ENCODE measurements at regions not wholly inside any gene's neighbourhood (a gene's known extent, or its start where the extent isn't known, plus 50 kb on each side); places are given as distances from the start of the nearest gene placed in this dataset.
A peak's percentile ranks its signal among the peaks of the same experiment; 100 is the strongest.

- Mint-ChIP-seq H3K4me1 (ENCODE audit: low read depth) (no peaks in the 10 kb centered on the region), H3K9me3 (no peaks in the 10 kb centered on the region), H3K36me3 (ENCODE audit: low read depth) (no peaks in the 10 kb centered on the region), H3K27me3 (ENCODE audit: low read depth) (peaks cover 2% of the 10 kb centered on the region), H3K4me3 (no peak overlapping the region), H3K27ac (no peak overlapping the region)
- intact Hi-C loops (cut with micrococcal nuclease), result no loop called here
- CTCF ChIA-PET, result no interaction called here
- no peak for DNase-seq
Measured at GRCh38 chr2:16559278-16560067, 106.2 kb downstream of the CYRIA start.

DNA sequence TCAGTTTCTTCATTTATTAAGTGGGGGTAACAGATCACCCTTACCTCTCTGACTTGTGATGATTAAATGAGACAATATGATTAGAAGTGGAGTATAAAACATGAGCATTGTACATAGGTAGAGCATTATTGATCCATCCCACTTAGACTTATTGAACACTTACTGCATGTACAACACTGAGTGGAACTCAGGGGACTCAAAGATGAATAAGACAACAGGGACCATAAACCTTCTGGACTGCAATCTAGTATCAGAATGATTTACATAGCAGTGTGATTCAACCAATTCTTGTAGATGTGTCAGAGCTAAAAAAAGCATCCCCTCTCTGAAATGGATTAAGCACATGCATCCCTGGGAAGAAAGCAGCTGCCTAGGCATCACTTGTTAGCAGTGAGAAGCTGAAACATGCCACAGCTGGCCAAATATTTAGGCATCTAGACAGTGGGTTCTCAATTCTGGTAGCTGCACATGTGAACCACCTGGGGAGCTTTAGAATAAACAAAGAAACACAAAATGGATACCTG, 111.5 kb downstream of the CYRIA start:
- Mint-ChIP-seq H3K27me3 (ENCODE audit: low read depth) (peaks cover 3% of the 10 kb centered on the region), H3K36me3 (ENCODE audit: low read depth) (no peaks in the 10 kb centered on the region), H3K9me3 (no peaks in the 10 kb centered on the region), H3K4me3 (no peak overlapping the region), H3K4me1 (ENCODE audit: low read depth) (no peaks in the 10 kb centered on the region), H3K27ac (no peak overlapping the region)
- DNase-seq, result no peak
- intact Hi-C loops (cut with micrococcal nuclease), result no loop called here
- CTCF ChIA-PET, result interaction anchor here (0.7 to 3.0 kb wide), 4 partner anchors 37 to 203 kb away, joined by 3 to 13 read pairs (median 4); no protein-coding TSS in a partner anchor

- CTCF ChIA-PET, result interaction anchor here (3.0 kb wide), 1 partner anchor 55 kb away, joined by 13 read pairs; no protein-coding TSS in a partner anchor
Measured at GRCh38 chr2:16553226-16553625, 112.4 kb downstream of the CYRIA start.

DNA sequence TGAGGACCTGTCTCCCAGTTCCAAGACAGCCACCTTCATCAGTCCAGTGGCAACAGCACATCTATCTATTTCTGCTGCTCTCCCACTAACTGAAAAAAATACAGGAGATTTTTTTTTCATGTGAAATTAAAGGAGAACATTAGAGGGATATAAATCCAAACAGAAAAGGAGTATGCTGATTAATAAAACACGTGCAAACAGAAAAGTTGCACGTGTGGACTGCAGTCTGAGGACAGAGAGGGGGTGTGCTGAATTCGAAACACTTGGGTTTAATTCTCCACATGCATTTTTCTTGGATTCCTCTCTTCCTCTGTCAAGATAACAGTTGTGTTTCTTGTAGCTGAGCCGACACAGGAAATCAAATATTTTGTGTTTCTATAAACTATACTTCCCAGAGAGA, 113.4 kb downstream of the CYRIA start:
- Mint-ChIP-seq H3K4me1 (ENCODE audit: low read depth) (no peaks in the 10 kb centered on the region), H3K36me3 (ENCODE audit: low read depth) (no peaks in the 10 kb centered on the region), H3K27me3 (ENCODE audit: low read depth) (peaks cover 3% of the 10 kb centered on the region), H3K9me3 (no peaks in the 10 kb centered on the region), H3K4me3 (no peak overlapping the region), H3K27ac (no peak overlapping the region)
- CTCF ChIA-PET, result interaction anchor here (0.7 to 3.0 kb wide), 2 partner anchors 56 to 57 kb away, joined by 3 to 13 read pairs; no protein-coding TSS in a partner anchor
- no peak for DNase-seq
- intact Hi-C loops (cut with micrococcal nuclease), result loop anchor here (2.0 kb wide), 1 partner anchor 205 kb away; no protein-coding TSS in a partner anchor

More at GRCh38 chr2:16553226-16553625, 112.4 kb downstream of the CYRIA start:
- Mint-ChIP-seq H3K9me3 (no peaks in the 10 kb centered on the region), H3K4me3 (no peak overlapping the region), H3K36me3 (ENCODE audit: low read depth) (no peaks in the 10 kb centered on the region), H3K27me3 (ENCODE audit: low read depth) (peaks cover 3% of the 10 kb centered on the region), H3K4me1 (ENCODE audit: low read depth) (no peaks in the 10 kb centered on the region), H3K27ac (no peak overlapping the region)
- DNase-seq, result peak; percentile 31
- intact Hi-C loops (cut with micrococcal nuclease), result loop anchor here (1.0 to 2.0 kb wide), 2 partner anchors 56 to 204 kb away; no protein-coding TSS in a partner anchor

DNA sequence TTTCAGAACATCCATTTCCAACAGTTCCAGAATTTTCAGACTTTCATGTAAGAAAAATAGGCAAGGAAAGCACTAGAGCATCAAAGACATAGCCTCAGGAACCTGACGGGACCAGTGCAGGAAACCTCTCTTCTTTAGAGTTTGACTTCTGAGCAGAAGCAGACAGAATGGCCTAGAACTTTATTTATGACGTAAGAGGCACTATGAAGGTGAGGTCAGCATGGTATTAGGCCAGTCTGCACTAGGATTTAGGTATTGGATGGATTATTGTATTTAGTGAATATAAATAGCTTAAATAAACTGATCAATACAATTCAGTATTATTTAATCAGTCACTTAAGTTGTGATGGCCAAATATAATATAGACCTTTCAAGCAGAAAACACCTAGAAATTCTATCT, 117.6 kb downstream of the CYRIA start:
- H3K9me3 Mint-ChIP-seq, result no peaks in the 10 kb centered on the region
- no peak for DNase-seq
- no peak overlapping the region for H3K4me3 Mint-ChIP-seq
- CTCF ChIA-PET, result interaction anchor here (0.9 kb wide), 1 partner anchor 39 kb away, joined by 4 read pairs; no protein-coding TSS in a partner anchor
- H3K27ac Mint-ChIP-seq, result no peak overlapping the region
- no peaks in the 10 kb centered on the region for H3K36me3 Mint-ChIP-seq (ENCODE audit: low read depth)
- no peaks in the 10 kb centered on the region for H3K4me1 Mint-ChIP-seq (ENCODE audit: low read depth)
- peaks cover 6% of the 10 kb centered on the region for H3K27me3 Mint-ChIP-seq (ENCODE audit: low read depth)
- intact Hi-C loops (cut with micrococcal nuclease), result no loop called here

DNA sequence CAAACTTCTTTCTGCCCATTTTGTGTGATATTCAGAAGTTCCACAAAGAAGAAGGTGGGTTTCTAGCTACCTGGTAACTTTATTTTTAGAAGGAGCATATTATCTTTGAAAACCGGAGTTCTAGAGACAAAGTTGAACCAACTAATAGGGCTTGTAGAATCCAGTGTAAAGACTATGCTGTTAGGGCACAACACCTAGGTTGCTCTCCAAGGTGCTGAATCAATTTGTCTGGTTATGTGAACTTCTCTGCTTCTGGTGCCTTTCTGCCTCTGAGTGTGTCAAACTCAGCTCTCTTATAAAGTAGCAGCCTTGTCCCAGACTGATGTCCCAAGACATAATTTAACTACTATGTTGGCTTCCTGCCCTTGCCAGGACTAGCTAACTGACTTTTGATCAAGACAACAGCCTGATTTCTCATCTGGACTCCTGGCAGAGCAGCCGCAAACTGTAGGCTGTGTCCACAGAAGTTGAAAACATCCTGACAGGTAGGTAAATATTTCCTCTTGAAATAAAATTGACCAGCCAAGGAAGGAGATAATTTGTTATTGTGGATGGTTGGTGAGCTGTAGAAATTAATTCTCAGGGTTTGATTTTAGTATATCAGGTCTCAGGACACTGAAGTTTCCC, 119.4 kb downstream of the CYRIA start:
- Mint-ChIP-seq H3K27ac (no peak overlapping the region), H3K9me3 (no peaks in the 10 kb centered on the region), H3K36me3 (ENCODE audit: low read depth) (no peaks in the 10 kb centered on the region), H3K4me1 (ENCODE audit: low read depth) (no peaks in the 10 kb centered on the region), H3K27me3 (ENCODE audit: low read depth) (peaks cover 5% of the 10 kb centered on the region), H3K4me3 (no peak overlapping the region)
- intact Hi-C loops (cut with micrococcal nuclease), result no loop called here
- DNase-seq, result peak; percentile 16
- CTCF ChIA-PET, result no interaction called here

- Mint-ChIP-seq H3K36me3 (ENCODE audit: low read depth) (no peaks in the 10 kb centered on the region), H3K27me3 (ENCODE audit: low read depth) (peaks cover 12% of the 10 kb centered on the region), H3K27ac (no peak overlapping the region), H3K9me3 (no peaks in the 10 kb centered on the region), H3K4me1 (ENCODE audit: low read depth) (no peaks in the 10 kb centered on the region), H3K4me3 (no peak overlapping the region)
- CTCF ChIA-PET, result interaction anchor here (0.7 to 1.1 kb wide), 3 partner anchors 13 to 276 kb away, joined by 3 read pairs; no protein-coding TSS in a partner anchor
- intact Hi-C loops (cut with micrococcal nuclease), result no loop called here
- no peak for DNase-seq
Measured at GRCh38 chr2:16538707-16539106, 126.9 kb downstream of the CYRIA start.

- H3K9me3 Mint-ChIP-seq, result no peaks in the 10 kb centered on the region
- no peak for DNase-seq
- H3K27ac Mint-ChIP-seq, result no peak overlapping the region
- no peak overlapping the region for H3K4me3 Mint-ChIP-seq
- H3K36me3 Mint-ChIP-seq (ENCODE audit: low read depth), result no peaks in the 10 kb centered on the region
- no peaks in the 10 kb centered on the region for H3K4me1 Mint-ChIP-seq (ENCODE audit: low read depth)
- CTCF ChIA-PET, result no interaction called here
- intact Hi-C loops (cut with micrococcal nuclease), result no loop called here
- H3K27me3 Mint-ChIP-seq (ENCODE audit: low read depth), result peaks cover 12% of the 10 kb centered on the region
Measured at GRCh38 chr2:16537347-16537746, 128.3 kb downstream of the CYRIA start.

GRCh38 chr2:16526193-16526592, 139.4 kb downstream of the CYRIA start:
- H3K36me3 Mint-ChIP-seq (ENCODE audit: low read depth), result no peaks in the 10 kb centered on the region
- intact Hi-C loops (cut with micrococcal nuclease), result no loop called here
- DNase-seq, result no peak
- peaks cover 21% of the 10 kb centered on the region for H3K27me3 Mint-ChIP-seq (ENCODE audit: low read depth)
- no peak overlapping the region for H3K4me3 Mint-ChIP-seq
- no peaks in the 10 kb centered on the region for H3K4me1 Mint-ChIP-seq (ENCODE audit: low read depth)
- no peaks in the 10 kb centered on the region for H3K9me3 Mint-ChIP-seq
- CTCF ChIA-PET, result interaction anchor here (0.7 to 2.0 kb wide), 7 partner anchors 13 to 646 kb away, joined by 3 to 13 read pairs (median 4); no protein-coding TSS in a partner anchor
- no peak overlapping the region for H3K27ac Mint-ChIP-seq

DNA sequence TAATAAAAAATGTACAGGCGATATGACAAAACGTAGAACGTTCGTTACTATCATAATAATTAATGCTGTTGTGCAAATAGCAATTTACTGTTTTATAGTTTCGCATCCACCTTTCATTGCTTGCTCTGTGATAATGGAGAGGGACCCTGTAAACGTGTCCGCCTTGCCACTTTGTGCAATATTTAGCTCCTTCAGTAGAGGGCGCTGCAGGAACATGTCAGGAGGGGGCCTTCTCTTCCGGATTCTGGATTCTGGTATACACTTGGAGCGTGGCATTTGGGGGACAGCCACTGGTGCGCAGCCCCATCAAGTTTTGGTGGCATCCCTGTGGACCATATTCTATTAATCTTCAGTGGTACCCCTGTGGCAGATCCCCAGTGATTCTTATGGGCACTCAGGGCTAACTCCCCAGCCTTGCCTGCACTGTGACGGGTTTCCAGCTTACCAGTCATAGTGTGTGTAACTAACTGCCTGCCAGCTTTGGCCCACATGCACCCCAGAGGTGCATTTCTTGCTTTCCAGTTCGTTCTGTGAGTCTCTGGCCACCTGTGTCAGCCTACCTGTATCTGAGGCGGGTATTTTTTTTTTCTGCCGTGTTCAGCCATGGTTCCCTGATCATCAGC, 140.3 kb downstream of the CYRIA start:
- intact Hi-C loops (cut with micrococcal nuclease), result loop anchor here (1.0 to 2.0 kb wide), 2 partner anchors 84 to 231 kb away; no protein-coding TSS in a partner anchor
- DNase-seq, result peak; percentile 51
- H3K27me3 Mint-ChIP-seq (ENCODE audit: low read depth), result peaks cover 20% of the 10 kb centered on the region
- no peaks in the 10 kb centered on the region for H3K9me3 Mint-ChIP-seq
- H3K27ac Mint-ChIP-seq, result no peak overlapping the region
- H3K4me3 Mint-ChIP-seq, result no peak overlapping the region
- CTCF ChIA-PET, result interaction anchor here (0.6 to 2.0 kb wide), 11 partner anchors 12 to 837 kb away, joined by 3 to 13 read pairs (median 4); no protein-coding TSS in a partner anchor
- no peaks in the 10 kb centered on the region for H3K36me3 Mint-ChIP-seq (ENCODE audit: low read depth)
- no peaks in the 10 kb centered on the region for H3K4me1 Mint-ChIP-seq (ENCODE audit: low read depth)

GRCh38 chr2:16523711-16524110, 141.9 kb downstream of the CYRIA start:
- no peak for DNase-seq
- intact Hi-C loops (cut with micrococcal nuclease), result loop anchor here (2.0 kb wide), 1 partner anchor 233 kb away; no protein-coding TSS in a partner anchor

More at GRCh38 chr2:16523711-16524110, 141.9 kb downstream of the CYRIA start:
- Mint-ChIP-seq H3K27me3 (ENCODE audit: low read depth) (peaks cover 19% of the 10 kb centered on the region), H3K9me3 (no peaks in the 10 kb centered on the region), H3K4me1 (ENCODE audit: low read depth) (no peaks in the 10 kb centered on the region), H3K27ac (no peak overlapping the region), H3K36me3 (ENCODE audit: low read depth) (no peaks in the 10 kb centered on the region), H3K4me3 (no peak overlapping the region)
- CTCF ChIA-PET, result interaction anchor here (0.6 to 1.5 kb wide), 2 partner anchors 45 to 85 kb away, joined by 3 read pairs; no protein-coding TSS in a partner anchor

All from activated naive CD4-positive, alpha-beta T cell treated with anti-CD3 and anti-CD28 coated beads for 36 hours (primary cell).